ENCODE measurements at regions not wholly inside any gene's neighbourhood (a gene's known extent, or its start where the extent isn't known, plus 50 kb on each side); places are given as distances from the start of the nearest gene placed in this dataset.

- 5 to 100% (median 44%) methylated on average over 1 to 6 of the region's 6 CpGs; no CpG with 5 or more reads in 2 of the 10 experiments for WGBS, 10 experiments
- no peak overlapping the region for H3K27ac ChIP-seq
- ATAC-seq (replicated peaks in 6 of 8), result peak; percentile 85 to 98 (median 92)
- no peak overlapping the region for H3K4me3 ChIP-seq
- in situ Hi-C loops (cut with MboI; ENCODE audit: low pct_unique_long_range_greater_than_20kb in 2 of 9, low sequenced_read_pairs in 9 of 9, unreplicated experiment in 9 of 9), result loop anchor here in 1 of 9 experiments (5.0 kb wide), 1 partner anchor 38 kb away; no protein-coding TSS in a partner anchor
- no peaks in the 10 kb centered on the region for H3K4me1 ChIP-seq (replicated peaks in 1 of 2)
Measured at GRCh38 chr16:66315210-66315825, 51.2 kb upstream of the CDH5 start.

- in situ Hi-C loops (cut with MboI; ENCODE audit: low pct_unique_long_range_greater_than_20kb in 2 of 9, low sequenced_read_pairs in 9 of 9, unreplicated experiment in 9 of 9), result no loop called here
- no peak overlapping the region for H3K4me3 ChIP-seq
- no peak overlapping the region for H3K27ac ChIP-seq
- ATAC-seq (replicated peaks in 6 of 8), result no peak
- no peaks in the 10 kb centered on the region for H3K4me1 ChIP-seq (replicated peaks in 1 of 2)
Measured at GRCh38 chr16:66311306-66311705, 55.2 kb upstream of the CDH5 start.

- 57 to 93% (median 86%) methylated on average over 1 to 8 of the region's 15 CpGs; no CpG with 5 or more reads in 2 of the 10 experiments for WGBS, 10 experiments
Measured at GRCh38 chr16:66309215-66309807, 57.2 kb upstream of the CDH5 start.

GRCh38 chr16:66308096-66308495, 58.4 kb upstream of the CDH5 start:
- Histone ChIP-seq H3K27ac (no peak overlapping the region), H3K4me1 (replicated peaks in 1 of 2) (no peaks in the 10 kb centered on the region), H3K4me3 (no peak overlapping the region)
- no peak for ATAC-seq (replicated peaks in 6 of 8)
- in situ Hi-C loops (cut with MboI; ENCODE audit: low pct_unique_long_range_greater_than_20kb in 2 of 9, low sequenced_read_pairs in 9 of 9, unreplicated experiment in 9 of 9), result no loop called here
- 80 to 100% (median 92%) methylated on average over 1 to 2 of the region's 5 CpGs; no CpG with 5 or more reads in 4 of the 10 experiments for WGBS, 10 experiments

More at GRCh38 chr16:66309215-66309807, 57.2 kb upstream of the CDH5 start:
- ATAC-seq (replicated peaks in 6 of 8), result no peak
- H3K4me3 ChIP-seq, result no peak overlapping the region
- H3K27ac ChIP-seq, result no peak overlapping the region
- no peaks in the 10 kb centered on the region for H3K4me1 ChIP-seq (replicated peaks in 1 of 2)
- in situ Hi-C loops (cut with MboI; ENCODE audit: low pct_unique_long_range_greater_than_20kb in 2 of 9, low sequenced_read_pairs in 9 of 9, unreplicated experiment in 9 of 9), result no loop called here

GRCh38 chr16:66306366-66307150, 59.9 kb upstream of the CDH5 start:
- 30 to 93% (median 78%) methylated on average over 1 to 5 of the region's 9 CpGs; no CpG with 5 or more reads in 4 of the 10 experiments for WGBS, 10 experiments
- Histone ChIP-seq H3K4me3 (no peak overlapping the region), H3K4me1 (replicated peaks in 1 of 2) (no peaks in the 10 kb centered on the region), H3K27ac (no peak overlapping the region)
- in situ Hi-C loops (cut with MboI; ENCODE audit: low pct_unique_long_range_greater_than_20kb in 2 of 9, low sequenced_read_pairs in 9 of 9, unreplicated experiment in 9 of 9), result no loop called here
- ATAC-seq (replicated peaks in 6 of 8), result no peak

GRCh38 chr16:66304961-66305360, 61.5 kb upstream of the CDH5 start:
- ATAC-seq (replicated peaks in 6 of 8), result no peak
- in situ Hi-C loops (cut with MboI; ENCODE audit: low pct_unique_long_range_greater_than_20kb in 2 of 9, low sequenced_read_pairs in 9 of 9, unreplicated experiment in 9 of 9), result no loop called here
- WGBS, 10 experiments, result 20 to 80% (median 68%) methylated on average over 1 to 3 of the region's 3 CpGs; no CpG with 5 or more reads in 6 of the 10 experiments
- Histone ChIP-seq H3K4me1 (replicated peaks in 1 of 2) (no peaks in the 10 kb centered on the region), H3K4me3 (no peak overlapping the region), H3K27ac (no peak overlapping the region)

GRCh38 chr16:66304151-66304550, 62.3 kb upstream of the CDH5 start:
- no peaks in the 10 kb centered on the region for H3K4me1 ChIP-seq (replicated peaks in 1 of 2)
- WGBS, 10 experiments, result 0 to 89% (median 49%) methylated on average over 1 to 4 of the region's 7 CpGs; no CpG with 5 or more reads in 2 of the 10 experiments
- no peak overlapping the region for H3K4me3 ChIP-seq
- peak in 1 of 8 experiments; percentile 31 for ATAC-seq (replicated peaks in 6 of 8)
- in situ Hi-C loops (cut with MboI; ENCODE audit: low pct_unique_long_range_greater_than_20kb in 2 of 9, low sequenced_read_pairs in 9 of 9, unreplicated experiment in 9 of 9), result no loop called here
- H3K27ac ChIP-seq, result no peak overlapping the region

- Histone ChIP-seq H3K27ac (no peak overlapping the region), H3K4me3 (no peak overlapping the region), H3K4me1 (replicated peaks in 1 of 2) (no peaks in the 10 kb centered on the region)
- 33 to 100% (median 60%) methylated on average over 1 of the region's 1 CpG; no CpG with 5 or more reads in 7 of the 10 experiments for WGBS, 10 experiments
- no peak for ATAC-seq (replicated peaks in 6 of 8)
- in situ Hi-C loops (cut with MboI; ENCODE audit: low pct_unique_long_range_greater_than_20kb in 2 of 9, low sequenced_read_pairs in 9 of 9, unreplicated experiment in 9 of 9), result no loop called here
Measured at GRCh38 chr16:66300501-66300900, 66.0 kb upstream of the CDH5 start.

GRCh38 chr16:66300037-66300436, 66.5 kb upstream of the CDH5 start:
- Histone ChIP-seq H3K27ac (no peak overlapping the region), H3K4me1 (replicated peaks in 1 of 2) (no peaks in the 10 kb centered on the region), H3K4me3 (no peak overlapping the region)
- ATAC-seq (replicated peaks in 6 of 8), result no peak
- in situ Hi-C loops (cut with MboI; ENCODE audit: low pct_unique_long_range_greater_than_20kb in 2 of 9, low sequenced_read_pairs in 9 of 9, unreplicated experiment in 9 of 9), result no loop called here
- 60 to 90% (median 80%) methylated on average over 1 to 2 of the region's 3 CpGs; no CpG with 5 or more reads in 5 of the 10 experiments for whole genome bisulfite sequencing, 10 experiments

- in situ Hi-C loops (cut with MboI; ENCODE audit: low pct_unique_long_range_greater_than_20kb in 2 of 9, low sequenced_read_pairs in 9 of 9, unreplicated experiment in 9 of 9), result no loop called here
- Histone ChIP-seq H3K4me1 (replicated peaks in 1 of 2) (no peaks in the 10 kb centered on the region), H3K27ac (no peak overlapping the region), H3K4me3 (no peak overlapping the region)
- no peak for ATAC-seq (replicated peaks in 6 of 8)
- no CpG with 5 or more reads among the region's 1 CpG for WGBS, 10 experiments
Measured at GRCh38 chr16:66299349-66299748, 67.1 kb upstream of the CDH5 start.

- no peaks in the 10 kb centered on the region for H3K4me1 ChIP-seq (replicated peaks in 1 of 2)
- no peak for ATAC-seq (replicated peaks in 6 of 8)
- no peak overlapping the region for H3K4me3 ChIP-seq
- in situ Hi-C loops (cut with MboI; ENCODE audit: low pct_unique_long_range_greater_than_20kb in 2 of 9, low sequenced_read_pairs in 9 of 9, unreplicated experiment in 9 of 9), result no loop called here
- no peak overlapping the region for H3K27ac ChIP-seq
- 20 to 89% (median 80%) methylated on average over 1 of the region's 2 CpGs; no CpG with 5 or more reads in 3 of the 10 experiments for WGBS, 10 experiments
Measured at GRCh38 chr16:66298571-66299120, 67.8 kb upstream of the CDH5 start.

GRCh38 chr16:66298006-66298405, 68.5 kb upstream of the CDH5 start:
- no peaks in the 10 kb centered on the region for H3K4me1 ChIP-seq (replicated peaks in 1 of 2)
- no peak for ATAC-seq (replicated peaks in 6 of 8)
- WGBS, 10 experiments, result 0 to 63% (median 50%) methylated on average over 1 of the region's 2 CpGs; no CpG with 5 or more reads in 6 of the 10 experiments
- H3K4me3 ChIP-seq, result no peak overlapping the region
- in situ Hi-C loops (cut with MboI; ENCODE audit: low pct_unique_long_range_greater_than_20kb in 2 of 9, low sequenced_read_pairs in 9 of 9, unreplicated experiment in 9 of 9), result no loop called here
- H3K27ac ChIP-seq, result no peak overlapping the region

GRCh38 chr16:66296591-66296990, 69.9 kb upstream of the CDH5 start:
- H3K4me3 ChIP-seq, result no peak overlapping the region
- in situ Hi-C loops (cut with MboI; ENCODE audit: low pct_unique_long_range_greater_than_20kb in 2 of 9, low sequenced_read_pairs in 9 of 9, unreplicated experiment in 9 of 9), result no loop called here
- WGBS, 10 experiments, result 14 to 100% (median 50%) methylated on average over 1 to 4 of the region's 5 CpGs; no CpG with 5 or more reads in 6 of the 10 experiments

More at GRCh38 chr16:66296591-66296990, 69.9 kb upstream of the CDH5 start:
- ATAC-seq (replicated peaks in 6 of 8), result no peak
- Histone ChIP-seq H3K4me1 (replicated peaks in 1 of 2) (no peaks in the 10 kb centered on the region), H3K27ac (no peak overlapping the region)
